ENCODE measurements at regions not wholly inside any gene's neighbourhood (a gene's known extent, or its start where the extent isn't known, plus 50 kb on each side); places are given as distances from the start of the nearest gene placed in this dataset.
"Not testable (repeated sequence)": the region's sequence is repeated elsewhere in the genome, so short reads cannot be mapped to it uniquely, and the experiment has no call there.

DNA sequence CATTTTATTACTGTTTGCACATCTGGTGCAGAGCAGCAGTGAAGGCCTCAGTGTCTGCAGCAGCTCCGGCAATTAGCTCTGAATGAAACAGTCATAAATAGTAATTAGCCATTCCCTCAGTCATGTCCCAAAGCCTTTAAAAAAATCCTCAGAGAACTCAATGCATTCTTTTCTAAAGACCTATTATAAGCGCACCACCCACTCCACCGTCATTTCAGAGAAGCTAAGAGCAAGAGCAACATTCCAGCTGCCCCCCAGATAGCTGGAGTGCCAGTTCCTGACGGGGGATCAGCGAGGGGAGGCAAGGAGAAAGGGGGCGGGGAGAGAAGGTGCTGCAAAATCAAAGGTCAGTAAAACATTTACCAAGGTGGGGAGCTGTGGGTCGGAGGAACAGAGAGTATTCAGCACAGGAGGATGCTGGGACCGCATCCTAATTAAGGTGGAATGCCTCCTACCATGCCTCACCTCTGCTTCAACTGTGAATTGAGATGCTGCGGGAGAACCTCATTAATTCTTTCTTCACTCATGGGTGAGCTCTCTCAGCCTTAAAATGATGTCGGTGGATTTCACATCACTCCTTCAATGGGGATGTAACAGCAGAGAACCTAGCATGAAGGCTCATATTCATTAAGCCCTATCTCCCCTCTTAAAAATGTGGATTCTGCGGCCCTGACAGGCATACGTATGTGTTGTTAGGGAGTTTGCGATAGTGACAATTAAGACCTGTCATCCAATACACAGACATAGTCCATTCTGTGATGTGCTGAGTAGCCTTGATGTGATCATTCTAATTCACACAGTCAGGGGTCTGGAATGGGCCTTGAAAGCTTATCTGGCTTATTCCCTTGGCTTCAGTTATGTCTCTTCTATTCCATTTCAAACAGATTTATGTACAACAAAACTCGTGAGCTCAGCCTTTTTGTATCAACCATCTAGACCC lies 469.5 kb upstream of the NRSN1 start:
- H3K36me3 ChIP-seq: no peaks in the 10 kb centered on the region
- intact Hi-C loops (cut with DNase I): no loop called here
- no peak for DNase-seq
- H3K4me3 ChIP-seq (replicated peaks in 1 of 3): no peak overlapping the region
- no peaks in the 10 kb centered on the region for H3K4me1 ChIP-seq
- no peak overlapping the region for H3K27ac ChIP-seq
- H3K9me3 ChIP-seq: no peaks in the 10 kb centered on the region
- no peaks in the 10 kb centered on the region for H3K27me3 ChIP-seq
- TF ChIP-seq, protein P1, sequence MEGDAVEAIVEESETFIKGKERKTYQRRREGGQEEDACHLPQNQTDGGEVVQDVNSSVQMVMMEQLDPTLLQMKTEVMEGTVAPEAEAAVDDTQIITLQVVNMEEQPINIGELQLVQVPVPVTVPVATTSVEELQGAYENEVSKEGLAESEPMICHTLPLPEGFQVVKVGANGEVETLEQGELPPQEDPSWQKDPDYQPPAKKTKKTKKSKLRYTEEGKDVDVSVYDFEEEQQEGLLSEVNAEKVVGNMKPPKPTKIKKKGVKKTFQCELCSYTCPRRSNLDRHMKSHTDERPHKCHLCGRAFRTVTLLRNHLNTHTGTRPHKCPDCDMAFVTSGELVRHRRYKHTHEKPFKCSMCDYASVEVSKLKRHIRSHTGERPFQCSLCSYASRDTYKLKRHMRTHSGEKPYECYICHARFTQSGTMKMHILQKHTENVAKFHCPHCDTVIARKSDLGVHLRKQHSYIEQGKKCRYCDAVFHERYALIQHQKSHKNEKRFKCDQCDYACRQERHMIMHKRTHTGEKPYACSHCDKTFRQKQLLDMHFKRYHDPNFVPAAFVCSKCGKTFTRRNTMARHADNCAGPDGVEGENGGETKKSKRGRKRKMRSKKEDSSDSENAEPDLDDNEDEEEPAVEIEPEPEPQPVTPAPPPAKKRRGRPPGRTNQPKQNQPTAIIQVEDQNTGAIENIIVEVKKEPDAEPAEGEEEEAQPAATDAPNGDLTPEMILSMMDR (IDR thresholded peaks at IDR 0.05): no peak
- no peak for TF ChIP-seq POLR2A (IDR thresholded peaks at IDR 0.05)
- WGBS, 2 donors: 75 to 81% methylated on average over 14 of the region's 14 CpGs

DNA sequence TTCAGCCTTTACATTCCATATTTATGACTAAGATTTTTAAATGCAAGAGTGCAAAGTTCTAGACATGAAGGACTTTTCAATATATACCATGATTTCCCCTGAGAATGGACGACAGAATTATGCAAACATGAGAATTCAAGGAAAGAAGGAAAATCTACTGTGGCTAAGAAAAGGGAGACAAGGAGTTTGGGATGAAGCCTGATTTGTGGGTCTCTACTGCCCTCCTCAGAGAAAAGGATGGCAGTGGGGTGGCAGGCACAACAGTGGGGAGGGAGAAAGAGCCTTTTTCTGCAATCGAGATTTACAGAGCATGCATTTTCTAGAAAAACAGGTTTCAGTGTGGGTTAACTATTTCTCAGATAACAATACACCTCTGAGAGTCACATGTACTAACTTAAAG lies 466.9 kb upstream of the NRSN1 start:
- no peak for DNase-seq
- no peak overlapping the region for H3K4me3 ChIP-seq (replicated peaks in 1 of 3)
- H3K9me3 ChIP-seq: no peaks in the 10 kb centered on the region
- no peaks in the 10 kb centered on the region for H3K27me3 ChIP-seq
- no peaks in the 10 kb centered on the region for H3K36me3 ChIP-seq
- intact Hi-C loops (cut with DNase I): no loop called here
- H3K4me1 ChIP-seq: no peaks in the 10 kb centered on the region
- H3K27ac ChIP-seq: no peak overlapping the region
- 23 to 26% methylated on average over 2 of the region's 2 CpGs for WGBS, 2 donors
- TF ChIP-seq POLR2A (IDR thresholded peaks at IDR 0.05): no peak
- TF ChIP-seq, protein P1 (IDR thresholded peaks at IDR 0.05): peak in 3 of 6 experiments; percentile 26 to 44 (median 43)

DNA sequence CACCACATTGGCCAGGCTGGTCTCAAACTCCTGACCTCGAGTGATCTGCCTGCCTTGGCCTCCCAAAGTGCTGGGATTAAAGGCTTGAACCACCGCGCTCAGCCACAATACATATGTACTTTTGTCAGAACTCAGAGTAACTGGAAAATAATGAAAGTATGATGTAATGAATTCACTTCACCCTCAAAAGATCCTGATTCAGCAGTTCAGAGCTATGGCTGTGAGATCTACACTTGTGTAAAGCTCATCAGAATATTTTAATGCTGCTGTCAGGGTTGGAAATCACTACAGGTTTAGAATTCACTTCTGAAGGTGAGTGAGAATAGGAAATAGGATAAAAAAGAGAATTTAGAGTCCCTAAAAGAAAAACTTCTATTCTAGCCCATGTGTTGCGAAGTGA lies 464.5 kb upstream of the NRSN1 start:
- WGBS, 2 donors: 96 to 99% methylated on average over 4 of the region's 4 CpGs
- no peaks in the 10 kb centered on the region for H3K9me3 ChIP-seq
- intact Hi-C loops (cut with DNase I): no loop called here
- H3K4me3 ChIP-seq (replicated peaks in 1 of 3): no peak overlapping the region
- H3K27me3 ChIP-seq: no peaks in the 10 kb centered on the region
- no peak for TF ChIP-seq POLR2A (IDR thresholded peaks at IDR 0.05)
- TF ChIP-seq, protein P1 (IDR thresholded peaks at IDR 0.05): no peak
- no peaks in the 10 kb centered on the region for H3K36me3 ChIP-seq
- no peak for DNase-seq
- no peaks in the 10 kb centered on the region for H3K4me1 ChIP-seq
- no peak overlapping the region for H3K27ac ChIP-seq

DNA sequence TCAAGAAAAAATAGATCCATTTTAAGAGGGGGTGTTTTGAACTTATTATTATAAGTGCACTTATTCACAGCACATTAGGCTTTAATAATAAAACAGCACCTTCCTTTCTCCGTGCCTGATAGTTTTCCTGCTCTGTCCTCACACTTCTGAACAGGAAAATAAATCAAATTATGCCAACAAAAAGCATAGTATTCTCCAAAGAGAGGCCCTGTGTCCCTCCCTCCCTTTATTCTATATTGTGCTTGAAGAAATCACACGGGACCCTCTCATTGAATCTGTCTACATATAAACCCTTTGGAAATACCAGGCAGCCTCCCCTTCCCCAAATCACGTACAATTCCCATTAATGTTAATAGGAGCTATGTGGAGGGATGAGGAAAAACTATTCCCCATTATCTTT lies 462.9 kb upstream of the NRSN1 start:
- WGBS, 2 donors: 75 to 80% methylated on average over 3 of the region's 3 CpGs
- H3K27me3 ChIP-seq: no peaks in the 10 kb centered on the region
- H3K4me3 ChIP-seq (replicated peaks in 1 of 3): no peak overlapping the region
- no peaks in the 10 kb centered on the region for H3K4me1 ChIP-seq
- no peaks in the 10 kb centered on the region for H3K36me3 ChIP-seq
- no peaks in the 10 kb centered on the region for H3K9me3 ChIP-seq
- intact Hi-C loops (cut with DNase I): no loop called here
- no peak for TF ChIP-seq POLR2A (IDR thresholded peaks at IDR 0.05)
- TF ChIP-seq, protein P1 (IDR thresholded peaks at IDR 0.05): no peak
- DNase-seq: no peak
- no peak overlapping the region for H3K27ac ChIP-seq

DNA sequence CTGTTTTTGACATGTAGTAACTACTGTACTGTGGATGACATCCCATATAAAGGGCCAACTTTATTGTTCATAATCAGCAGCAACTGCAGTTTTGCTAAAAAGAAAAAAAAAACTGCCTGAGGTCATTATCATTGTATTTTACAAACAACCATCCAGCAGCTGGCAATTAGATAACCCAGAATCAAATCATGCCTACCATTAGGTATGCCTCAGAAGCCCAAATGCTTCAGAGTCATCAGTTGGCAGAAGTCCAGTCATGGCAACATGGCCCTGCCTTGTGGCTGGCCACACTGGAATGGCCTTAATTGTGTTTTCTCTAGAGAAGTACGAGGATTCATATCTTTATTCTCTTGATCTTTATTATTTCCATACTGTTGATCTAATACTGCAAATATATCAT lies 462.4 kb upstream of the NRSN1 start:
- intact Hi-C loops (cut with DNase I): no loop called here
- Histone ChIP-seq H3K27ac (no peak overlapping the region), H3K36me3 (no peaks in the 10 kb centered on the region), H3K4me1 (no peaks in the 10 kb centered on the region), H3K9me3 (no peaks in the 10 kb centered on the region), H3K27me3 (no peaks in the 10 kb centered on the region), H3K4me3 (replicated peaks in 1 of 3) (no peak overlapping the region)
- TF ChIP-seq POLR2A (IDR thresholded peaks at IDR 0.05): no peak
- TF ChIP-seq, protein P1 (IDR thresholded peaks at IDR 0.05): no peak
- no peak for DNase-seq
- 90 to 93% methylated on average over 1 of the region's 1 CpG for WGBS, 2 donors

DNA sequence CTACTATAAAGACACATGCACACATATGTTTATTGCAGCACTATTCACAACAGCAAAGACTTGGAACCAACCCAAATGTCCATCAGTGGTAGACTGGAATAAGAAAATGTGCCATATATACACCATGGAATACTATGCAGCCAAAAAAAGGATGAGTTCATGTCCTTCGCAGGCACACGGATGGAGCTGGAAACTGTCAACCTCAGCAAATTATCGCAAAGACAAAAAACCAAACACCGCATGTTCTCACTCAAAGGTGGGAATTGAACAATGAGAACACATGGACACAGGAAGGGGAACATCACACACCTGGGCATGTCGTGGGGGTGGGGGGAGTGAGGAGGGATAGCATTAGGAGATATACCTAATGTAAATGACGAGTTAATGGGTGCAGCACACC lies 460.1 kb upstream of the NRSN1 start:
- H3K27ac ChIP-seq; H3K36me3 ChIP-seq; DNase-seq; H3K4me1 ChIP-seq; H3K9me3 ChIP-seq; H3K27me3 ChIP-seq; intact Hi-C loops (cut with DNase I); H3K4me3 ChIP-seq (replicated peaks in 1 of 3): not testable (repeated sequence)
- 91 to 94% methylated on average over 6 of the region's 6 CpGs for WGBS, 2 donors

Data from thyroid gland (tissue), 4 donors.